HEK293 (cell line): ENCODE measurements at regions not wholly inside any gene's neighbourhood (a gene's known extent, or its start where the extent isn't known, plus 50 kb on each side); places are given as distances from the start of the nearest gene placed in this dataset.

Experiments used
- CTCF ChIA-PET: fragments of 350-600 bp; formaldehyde crosslinking; extraction: SDS; loops from one replicate; lab custom pipeline; 2021; ENCODE audit warnings: antibody characterized with exemption; lab: Yijun Ruan, JAX
- POLR2A ChIA-PET: fragments of 300-600 bp; formaldehyde crosslinking; extraction: SDS; loops from one replicate; lab custom pipeline; 2020; ENCODE audit warnings: antibody characterized with exemption, inconsistent platforms; lab: Yijun Ruan, JAX
- H3K27ac ChIP-seq: fragments of 200-500 bp; sonication (Bioruptor generic); 2 replicates; pipeline ENCODE4 v1.5.1; 2014; ENCODE audit warnings: low read depth, low read length, control low read depth, inconsistent platforms; ENCODE audit errors: extremely low read depth
- H3K36me3 ChIP-seq, 2 experiments: fragments of 200-500 bp in 1 of 2; sonication (Bioruptor generic) in 1 of 2; 1 replicate in 1 of 2; 2 replicates in 1 of 2; pipeline ENCODE4 v1.5.1; 2014 to 2017; ENCODE audit warnings: inconsistent platforms in 2 of 2, low read length in 2 of 2; ENCODE audit not compliant: control insufficient read depth in 2 of 2, insufficient read depth in 1 of 2
- H3K4me1 ChIP-seq: fragments of 200-500 bp; sonication (Bioruptor generic); 2 replicates; pipeline ENCODE4 v1.5.1; 2014; ENCODE audit warnings: mild to moderate bottlenecking, low read length, inconsistent platforms; ENCODE audit not compliant: control insufficient read depth, insufficient read depth
- H3K4me3 ChIP-seq: 2 replicates; pipeline ENCODE4 v1.5.1; 2011; ENCODE audit warnings: low read depth, mild to moderate bottlenecking, control low read depth, low read length, moderate library complexity
- H3K9me3 ChIP-seq: fragments of 200-500 bp; sonication (Bioruptor generic); 2 replicates; pipeline ENCODE4 v1.5.1; 2014; ENCODE audit warnings: low read depth, low read length, inconsistent platforms; ENCODE audit not compliant: control insufficient read depth, insufficient read depth
- FEZF1 ChIP-seq: fragments of 450-650 bp; formaldehyde crosslinking; IDR thresholded peaks from 2 replicates; pipeline ENCODE4 v1.5.1; 2016; ENCODE audit warnings: missing biosample characterization, missing genetic modification characterization
- GLIS2 ChIP-seq: fragments of 450-650 bp; formaldehyde crosslinking; IDR thresholded peaks from 2 replicates; pipeline ENCODE4 v1.5.1; 2016; ENCODE audit warnings: missing biosample characterization, missing genetic modification characterization
- KLF1 ChIP-seq: fragments of 450-650 bp; formaldehyde crosslinking; IDR thresholded peaks from 2 replicates; pipeline ENCODE4 v1.5.1; 2016; ENCODE audit warnings: missing biosample characterization, missing genetic modification characterization
- RBAK ChIP-seq: fragments of 450-650 bp; formaldehyde crosslinking; IDR thresholded peaks from 2 replicates; pipeline ENCODE4 v1.5.1; 2016; ENCODE audit warnings: missing biosample characterization, missing genetic modification characterization
- SP2 ChIP-seq: fragments of 450-650 bp; formaldehyde crosslinking; IDR thresholded peaks from 2 replicates; pipeline ENCODE4 v1.5.1; 2016; ENCODE audit warnings: missing biosample characterization, missing genetic modification characterization
- TCF7L2 ChIP-seq: IDR thresholded peaks from 2 replicates; pipeline ENCODE4 v1.6.1; 2011; ENCODE audit warnings: low read depth, mild to moderate bottlenecking, inconsistent platforms, low read length, moderate library complexity, borderline replicate concordance
- ZBTB17 ChIP-seq: fragments of 450-650 bp; formaldehyde crosslinking; IDR thresholded peaks from 2 replicates; pipeline ENCODE4 v1.5.1; 2016; ENCODE audit warnings: missing biosample characterization, missing genetic modification characterization
- ZBTB21 ChIP-seq: fragments of 450-650 bp; formaldehyde crosslinking; IDR thresholded peaks from 2 replicates; pipeline ENCODE4 v1.5.1; 2017; ENCODE audit warnings: missing biosample characterization, missing genetic modification characterization
- ZNF132 ChIP-seq: fragments of 450-650 bp; formaldehyde crosslinking; IDR thresholded peaks from 2 replicates; pipeline ENCODE4 v1.5.1; 2017; ENCODE audit warnings: missing biosample characterization, missing genetic modification characterization, borderline replicate concordance
- ZNF223 ChIP-seq: fragments of 450-650 bp; formaldehyde crosslinking; IDR thresholded peaks from 2 replicates; pipeline ENCODE4 v1.5.1; 2016; ENCODE audit warnings: missing biosample characterization, missing genetic modification characterization
- ZNF266 ChIP-seq: fragments of 450-650 bp; formaldehyde crosslinking; IDR thresholded peaks from 2 replicates; pipeline ENCODE4 v1.5.1; 2016; ENCODE audit warnings: missing biosample characterization, missing genetic modification characterization, low read depth
- ZNF391 ChIP-seq: fragments of 450-650 bp; formaldehyde crosslinking; IDR thresholded peaks from 2 replicates; pipeline ENCODE4 v1.5.1; 2016; ENCODE audit warnings: low read depth, missing biosample characterization, missing genetic modification characterization, borderline replicate concordance
- ZNF416 ChIP-seq: fragments of 450-650 bp; formaldehyde crosslinking; IDR thresholded peaks from 2 replicates; pipeline ENCODE4 v1.5.1; 2016; ENCODE audit warnings: missing biosample characterization, missing genetic modification characterization
- ZNF48 ChIP-seq: fragments of 450-650 bp; formaldehyde crosslinking; IDR thresholded peaks from 2 replicates; pipeline ENCODE4 v1.5.1; 2016; ENCODE audit warnings: missing biosample characterization, missing genetic modification characterization
- ZNF529 ChIP-seq: fragments of 450-650 bp; formaldehyde crosslinking; IDR thresholded peaks from 2 replicates; pipeline ENCODE4 v1.5.1; 2017; ENCODE audit warnings: missing genetic modification characterization, missing biosample characterization; ENCODE audit not compliant: insufficient replicate concordance
- ZNF548 ChIP-seq: fragments of 450-650 bp; formaldehyde crosslinking; IDR thresholded peaks from 2 replicates; pipeline ENCODE4 v1.5.1; 2016; ENCODE audit warnings: missing biosample characterization, missing genetic modification characterization
- ZNF585B ChIP-seq: fragments of 450-650 bp; formaldehyde crosslinking; IDR thresholded peaks from 2 replicates; pipeline ENCODE4 v1.5.1; 2016; ENCODE audit warnings: missing biosample characterization, missing genetic modification characterization
- TF ChIP-seq, protein P1 (sequence below): fragments of 450-650 bp; formaldehyde crosslinking; IDR thresholded peaks from 2 replicates; pipeline ENCODE4 v1.5.1; 2016; ENCODE audit warnings: missing biosample characterization, missing genetic modification characterization
- TF ChIP-seq, protein P2 (sequence below): fragments of 450-650 bp; formaldehyde crosslinking; optimal IDR thresholded peaks from 2 replicates; pipeline ENCODE3; 2016; ENCODE audit warnings: missing biosample characterization, mild to moderate bottlenecking, missing genetic modification characterization
- TF ChIP-seq, protein P3 (sequence below): fragments of 450-650 bp; formaldehyde crosslinking; IDR thresholded peaks from 2 replicates; pipeline ENCODE4 v1.5.1; 2016; ENCODE audit warnings: missing biosample characterization, missing genetic modification characterization

DNA sequence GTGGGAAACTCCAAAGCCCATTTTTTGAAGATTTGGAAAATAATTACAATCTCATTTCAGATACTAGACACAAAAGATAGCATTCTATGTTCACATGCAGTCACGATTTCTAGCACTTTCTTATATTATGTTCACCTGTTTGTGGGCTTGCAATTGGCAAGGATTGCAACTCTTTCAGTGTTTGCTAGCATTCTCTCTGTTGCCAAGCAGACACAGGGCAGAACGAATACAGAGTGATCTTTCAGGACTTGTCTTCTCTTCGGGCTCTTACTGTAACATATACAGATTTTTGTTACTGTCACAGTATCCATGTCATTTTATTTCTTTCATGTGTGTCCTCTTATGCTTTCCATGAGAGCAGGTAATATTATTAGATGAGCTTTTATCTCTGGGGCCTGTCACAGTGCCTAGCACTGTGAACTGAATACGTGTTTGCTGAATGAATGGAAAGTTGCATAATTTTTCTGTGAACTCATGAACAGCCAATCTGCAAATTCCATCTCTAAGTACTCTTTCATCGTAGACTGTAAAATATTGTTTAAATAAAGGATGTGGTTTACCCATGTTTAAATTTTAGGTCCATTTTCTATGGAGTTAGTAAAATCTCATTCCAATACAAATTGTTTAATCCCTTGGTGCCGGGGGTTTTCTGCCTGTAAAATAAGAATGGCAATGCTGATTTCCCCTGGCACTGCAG is 105.1 kb downstream of the BMP4 start (continued):
- TF ChIP-seq, protein P1, sequence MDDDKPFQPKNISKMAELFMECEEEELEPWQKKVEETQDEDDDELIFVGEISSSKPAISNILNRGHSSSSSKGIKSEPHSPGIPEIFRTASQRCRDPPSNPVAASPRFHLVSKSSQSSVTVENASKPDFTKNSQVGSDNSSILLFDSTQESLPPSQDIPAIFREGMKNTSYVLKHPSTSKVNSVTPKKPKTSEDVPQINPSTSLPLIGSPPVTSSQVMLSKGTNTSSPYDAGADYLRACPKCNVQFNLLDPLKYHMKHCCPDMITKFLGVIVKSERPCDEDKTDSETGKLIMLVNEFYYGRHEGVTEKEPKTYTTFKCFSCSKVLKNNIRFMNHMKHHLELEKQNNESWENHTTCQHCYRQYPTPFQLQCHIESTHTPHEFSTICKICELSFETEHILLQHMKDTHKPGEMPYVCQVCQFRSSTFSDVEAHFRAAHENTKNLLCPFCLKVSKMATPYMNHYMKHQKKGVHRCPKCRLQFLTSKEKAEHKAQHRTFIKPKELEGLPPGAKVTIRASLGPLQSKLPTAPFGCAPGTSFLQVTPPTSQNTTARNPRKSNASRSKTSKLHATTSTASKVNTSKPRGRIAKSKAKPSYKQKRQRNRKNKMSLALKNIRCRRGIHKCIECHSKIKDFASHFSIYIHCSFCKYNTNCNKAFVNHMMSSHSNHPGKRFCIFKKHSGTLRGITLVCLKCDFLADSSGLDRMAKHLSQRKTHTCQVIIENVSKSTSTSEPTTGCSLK: no peak
- TF ChIP-seq ZBTB17 (tag by site-specific recombination) (no peak), ZNF548 (tag by site-specific recombination) (no peak), KLF1 (no peak), ZNF132 (tag by site-specific recombination) (no peak), FEZF1 (tag by site-specific recombination) (no peak), ZNF48 (no peak), ZNF416 (tag by site-specific recombination) (no peak), ZNF585B (no peak)

DNA sequence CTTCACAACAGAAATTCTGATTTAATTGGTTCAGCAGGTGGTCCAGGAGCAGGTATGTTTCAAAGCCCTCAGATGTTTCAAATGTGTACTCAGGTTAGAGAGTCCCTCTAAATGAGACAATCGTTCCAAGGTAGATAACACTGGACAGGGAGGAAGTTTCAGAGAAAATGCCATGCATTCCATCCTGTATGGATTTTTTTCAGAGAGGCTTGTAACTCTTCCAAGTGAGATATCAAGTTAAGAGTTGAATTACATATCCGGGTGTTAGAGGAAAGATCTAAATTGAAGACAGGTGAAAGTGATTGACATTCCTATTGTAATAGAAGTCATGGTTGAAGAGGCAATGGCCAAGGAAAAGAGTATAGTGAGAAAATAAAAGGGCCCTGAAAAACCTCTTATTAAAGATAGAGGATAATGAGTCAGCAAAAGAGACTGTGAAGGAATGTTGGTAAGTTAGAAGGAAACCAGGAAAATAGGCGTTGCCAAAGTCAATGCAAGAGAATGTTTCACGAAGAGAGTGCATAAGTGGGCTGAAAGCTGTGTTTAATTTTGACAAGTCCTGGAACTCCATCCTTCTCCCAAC is 105.8 kb downstream of the BMP4 start:
- Histone ChIP-seq H3K9me3 (no peaks in the 10 kb centered on the region), H3K4me3 (no peak overlapping the region), H3K36me3 (no peaks in the 10 kb centered on the region), H3K4me1 (no peaks in the 10 kb centered on the region), H3K27ac (no peak overlapping the region)
- ChIA-PET POLR2A (no interaction called here), CTCF (interaction anchor here (0.5 kb wide), 1 partner anchor 194 kb away, joined by 3 read pairs; no protein-coding TSS in a partner anchor)
- TF ChIP-seq ZNF223 (tag by site-specific recombination) (no peak), TCF7L2 (no peak), ZNF391 (no peak), GLIS2 (tag by site-specific recombination) (no peak), ZNF529 (tag by site-specific recombination) (no peak), SP2 (tag by site-specific recombination) (no peak)
- TF ChIP-seq, protein P2, sequence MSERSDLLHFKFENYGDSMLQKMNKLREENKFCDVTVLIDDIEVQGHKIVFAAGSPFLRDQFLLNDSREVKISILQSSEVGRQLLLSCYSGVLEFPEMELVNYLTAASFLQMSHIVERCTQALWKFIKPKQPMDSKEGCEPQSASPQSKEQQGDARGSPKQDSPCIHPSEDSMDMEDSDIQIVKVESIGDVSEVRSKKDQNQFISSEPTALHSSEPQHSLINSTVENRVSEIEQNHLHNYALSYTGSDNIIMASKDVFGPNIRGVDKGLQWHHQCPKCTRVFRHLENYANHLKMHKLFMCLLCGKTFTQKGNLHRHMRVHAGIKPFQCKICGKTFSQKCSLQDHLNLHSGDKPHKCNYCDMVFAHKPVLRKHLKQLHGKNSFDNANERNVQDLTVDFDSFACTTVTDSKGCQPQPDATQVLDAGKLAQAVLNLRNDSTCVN (tag by site-specific recombination): no peak

DNA sequence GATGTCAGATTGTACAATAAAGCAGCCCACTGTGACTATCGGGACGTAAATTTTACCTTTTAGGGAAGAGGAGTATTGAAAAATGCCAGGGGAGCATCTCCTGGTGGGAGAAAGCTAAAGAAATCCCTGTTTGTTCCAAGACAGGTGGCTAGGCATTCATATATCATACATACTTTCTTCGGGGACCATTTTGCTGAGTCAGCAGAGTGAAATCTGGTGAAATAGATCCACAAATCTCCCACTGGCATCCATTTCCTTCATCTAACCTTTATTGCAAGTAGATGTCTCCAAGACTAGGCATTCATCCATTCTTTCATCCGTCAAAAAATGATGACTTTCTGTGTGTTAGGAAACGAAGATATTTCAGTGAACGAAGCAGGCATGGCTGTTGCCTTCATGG is 107.1 kb downstream of the BMP4 start:
- TF ChIP-seq ZBTB21 (tag by site-specific recombination) (no peak), ZNF266 (tag by site-specific recombination) (no peak), RBAK (tag by site-specific recombination) (no peak)
- TF ChIP-seq, protein P3, sequence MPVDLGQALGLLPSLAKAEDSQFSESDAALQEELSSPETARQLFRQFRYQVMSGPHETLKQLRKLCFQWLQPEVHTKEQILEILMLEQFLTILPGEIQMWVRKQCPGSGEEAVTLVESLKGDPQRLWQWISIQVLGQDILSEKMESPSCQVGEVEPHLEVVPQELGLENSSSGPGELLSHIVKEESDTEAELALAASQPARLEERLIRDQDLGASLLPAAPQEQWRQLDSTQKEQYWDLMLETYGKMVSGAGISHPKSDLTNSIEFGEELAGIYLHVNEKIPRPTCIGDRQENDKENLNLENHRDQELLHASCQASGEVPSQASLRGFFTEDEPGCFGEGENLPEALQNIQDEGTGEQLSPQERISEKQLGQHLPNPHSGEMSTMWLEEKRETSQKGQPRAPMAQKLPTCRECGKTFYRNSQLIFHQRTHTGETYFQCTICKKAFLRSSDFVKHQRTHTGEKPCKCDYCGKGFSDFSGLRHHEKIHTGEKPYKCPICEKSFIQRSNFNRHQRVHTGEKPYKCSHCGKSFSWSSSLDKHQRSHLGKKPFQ (tag by site-specific recombination): no peak
- ChIA-PET CTCF (no interaction called here), POLR2A (no interaction called here)
- Histone ChIP-seq H3K36me3 (no peaks in the 10 kb centered on the region), H3K27ac (no peak overlapping the region), H3K4me1 (no peaks in the 10 kb centered on the region), H3K4me3 (no peak overlapping the region), H3K9me3 (no peaks in the 10 kb centered on the region)
